AG10803 (cell line): ENCODE measurements at regions not wholly inside any gene's neighbourhood (a gene's known extent, or its start where the extent isn't known, plus 50 kb on each side); places are given as distances from the start of the nearest gene placed in this dataset.
"Not testable (repeated sequence)": the region's sequence is repeated elsewhere in the genome, so short reads cannot be mapped to it uniquely, and the experiment has no call there.

ENCODE experiments used
- DNase-seq: peaks from one replicate; pipeline ENCODE4 v3.0.0; 2010; ENCODE audit warnings: low read depth
- H3K4me3 ChIP-seq: 2 replicates; pipeline ENCODE4 v1.5.1; 2011; ENCODE audit warnings: mild to moderate bottlenecking, low read length, control low read depth
- TF ChIP-seq, protein P1 (sequence below): conservative IDR thresholded peaks from 2 replicates; pipeline ENCODE4 v1.5.1; 2011; ENCODE audit warnings: mild to moderate bottlenecking, low read length, control low read depth, inconsistent platforms

DNA sequence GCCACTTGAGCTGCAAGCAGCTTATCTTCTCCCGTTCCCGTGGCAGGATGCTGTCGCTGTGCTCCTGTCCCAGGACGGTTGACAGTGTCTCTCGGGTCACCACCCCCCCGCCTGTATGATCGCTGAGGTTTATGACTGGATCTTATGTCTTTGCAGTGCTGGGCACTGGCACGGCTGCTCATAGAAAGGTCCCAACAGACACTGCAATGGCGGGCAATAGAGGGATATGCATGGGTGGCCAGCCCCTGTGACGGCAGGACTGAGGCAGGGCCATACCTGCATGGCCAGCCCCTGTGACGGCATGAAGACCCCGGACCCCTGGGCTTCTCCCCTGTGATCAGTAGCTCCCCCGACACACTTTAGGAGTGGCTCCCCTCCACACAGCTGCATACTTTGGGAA is 307.2 kb downstream of the TEX29 start:
- no peak overlapping the region for H3K4me3 ChIP-seq
- DNase-seq, result no peak
- TF ChIP-seq, protein P1, sequence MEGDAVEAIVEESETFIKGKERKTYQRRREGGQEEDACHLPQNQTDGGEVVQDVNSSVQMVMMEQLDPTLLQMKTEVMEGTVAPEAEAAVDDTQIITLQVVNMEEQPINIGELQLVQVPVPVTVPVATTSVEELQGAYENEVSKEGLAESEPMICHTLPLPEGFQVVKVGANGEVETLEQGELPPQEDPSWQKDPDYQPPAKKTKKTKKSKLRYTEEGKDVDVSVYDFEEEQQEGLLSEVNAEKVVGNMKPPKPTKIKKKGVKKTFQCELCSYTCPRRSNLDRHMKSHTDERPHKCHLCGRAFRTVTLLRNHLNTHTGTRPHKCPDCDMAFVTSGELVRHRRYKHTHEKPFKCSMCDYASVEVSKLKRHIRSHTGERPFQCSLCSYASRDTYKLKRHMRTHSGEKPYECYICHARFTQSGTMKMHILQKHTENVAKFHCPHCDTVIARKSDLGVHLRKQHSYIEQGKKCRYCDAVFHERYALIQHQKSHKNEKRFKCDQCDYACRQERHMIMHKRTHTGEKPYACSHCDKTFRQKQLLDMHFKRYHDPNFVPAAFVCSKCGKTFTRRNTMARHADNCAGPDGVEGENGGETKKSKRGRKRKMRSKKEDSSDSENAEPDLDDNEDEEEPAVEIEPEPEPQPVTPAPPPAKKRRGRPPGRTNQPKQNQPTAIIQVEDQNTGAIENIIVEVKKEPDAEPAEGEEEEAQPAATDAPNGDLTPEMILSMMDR, result no peak

DNA sequence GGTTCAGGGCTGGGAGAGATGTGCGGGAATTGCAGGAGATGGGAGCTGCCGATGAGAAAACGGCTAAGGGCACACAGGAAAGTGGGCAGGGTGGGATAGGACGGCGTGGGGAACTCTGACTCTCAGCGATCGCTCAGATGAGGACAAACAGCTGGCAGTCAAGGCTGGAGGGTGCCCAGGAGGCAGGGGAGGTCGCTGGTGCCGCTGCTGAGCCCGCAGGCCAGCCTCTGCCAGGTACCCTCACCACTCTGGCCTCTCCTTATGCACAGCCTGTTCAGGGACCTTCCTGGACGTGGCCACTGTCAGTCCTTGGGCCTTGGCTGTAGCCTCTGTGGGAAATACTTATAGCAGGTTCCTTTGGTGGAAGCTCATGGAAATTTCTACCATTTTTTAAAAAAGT is 308.6 kb downstream of the TEX29 start:
- DNase-seq, result no peak
- TF ChIP-seq, protein P1, result no peak
- H3K4me3 ChIP-seq, result no peak overlapping the region

DNA sequence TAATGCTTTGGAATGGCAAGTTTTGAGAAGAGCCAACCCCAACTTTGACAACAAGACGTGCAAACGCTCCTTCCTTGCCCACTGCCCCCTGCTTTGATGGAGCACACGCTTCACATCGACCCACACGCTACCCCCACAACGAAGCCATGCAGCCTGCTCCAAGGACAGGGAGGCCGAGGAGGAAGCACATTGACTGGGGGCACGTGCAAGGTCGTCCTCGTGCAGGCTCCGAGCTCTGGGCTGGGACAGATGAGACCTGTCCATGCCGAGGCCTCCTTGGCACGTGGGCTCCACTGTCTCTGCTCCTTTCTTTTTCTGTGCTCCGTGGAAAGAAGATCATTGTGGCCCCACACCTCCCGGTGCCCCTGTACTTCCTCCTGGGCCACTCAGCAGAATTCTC is 309.0 kb downstream of the TEX29 start:
- TF ChIP-seq, protein P1, result no peak
- no peak for DNase-seq
- H3K4me3 ChIP-seq, result no peak overlapping the region

DNA sequence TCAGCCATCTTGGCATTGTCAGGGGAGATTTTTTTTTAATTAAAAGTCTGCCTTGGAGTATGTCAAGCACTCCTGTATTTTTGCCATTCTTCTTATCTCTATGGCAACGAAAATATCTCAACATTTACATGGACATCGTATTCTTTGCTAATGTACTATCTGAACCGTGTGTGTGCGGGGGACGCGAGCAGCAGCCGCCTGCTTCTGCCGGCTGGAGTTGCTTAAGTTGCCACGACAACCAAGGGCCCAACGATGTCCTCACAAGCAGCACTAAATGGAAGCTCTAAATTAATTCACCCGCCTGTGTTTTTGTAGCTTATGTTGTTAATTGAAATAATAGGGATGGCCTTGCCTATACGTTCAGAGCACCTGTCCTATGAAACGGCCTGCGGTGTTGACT is 309.5 kb downstream of the TEX29 start:
- H3K4me3 ChIP-seq, result no peak overlapping the region
- TF ChIP-seq, protein P1, result no peak
- DNase-seq, result no peak

DNA sequence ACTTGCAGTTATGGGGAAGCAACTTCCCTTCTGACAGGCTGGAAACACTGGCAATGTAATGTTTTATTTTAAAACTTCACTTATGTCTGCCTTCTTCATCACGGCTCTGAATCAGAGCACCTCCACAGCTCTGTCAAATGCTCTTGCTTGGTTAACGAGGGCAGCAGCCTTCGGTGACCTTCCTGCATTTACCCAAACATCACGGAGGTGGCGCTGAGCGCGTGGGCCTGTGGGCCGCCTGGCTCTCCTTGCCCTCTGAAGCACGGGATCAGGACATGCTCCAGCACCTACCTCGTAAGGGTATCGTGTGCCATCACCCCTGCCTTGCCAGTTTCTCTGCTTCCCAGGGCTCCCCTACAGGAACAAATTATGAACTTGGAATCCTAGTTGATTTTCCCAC is 310.0 kb downstream of the TEX29 start:
- TF ChIP-seq, protein P1, result no peak
- no peak overlapping the region for H3K4me3 ChIP-seq
- DNase-seq, result no peak

DNA sequence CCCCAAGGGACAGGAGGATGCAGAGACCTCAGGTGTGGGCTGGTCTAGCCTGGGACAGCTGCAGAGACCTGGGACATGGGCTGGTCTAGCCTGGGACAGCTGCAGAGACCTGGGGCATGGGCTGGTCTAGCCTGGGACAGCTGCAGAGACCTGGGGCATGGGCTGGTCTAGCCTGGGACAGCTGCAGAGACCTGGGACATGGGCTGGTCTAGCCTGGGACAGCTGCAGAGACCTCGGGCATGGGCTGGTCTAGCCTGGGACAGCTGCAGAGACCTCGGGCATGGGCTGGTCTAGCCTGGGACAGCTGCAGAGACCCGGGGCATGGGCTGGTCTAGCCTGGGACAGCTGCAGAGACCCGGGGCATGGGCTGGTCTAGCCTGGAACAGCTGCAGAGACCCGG is 310.8 kb downstream of the TEX29 start:
- H3K4me3 ChIP-seq, DNase-seq: not testable (repeated sequence)

DNA sequence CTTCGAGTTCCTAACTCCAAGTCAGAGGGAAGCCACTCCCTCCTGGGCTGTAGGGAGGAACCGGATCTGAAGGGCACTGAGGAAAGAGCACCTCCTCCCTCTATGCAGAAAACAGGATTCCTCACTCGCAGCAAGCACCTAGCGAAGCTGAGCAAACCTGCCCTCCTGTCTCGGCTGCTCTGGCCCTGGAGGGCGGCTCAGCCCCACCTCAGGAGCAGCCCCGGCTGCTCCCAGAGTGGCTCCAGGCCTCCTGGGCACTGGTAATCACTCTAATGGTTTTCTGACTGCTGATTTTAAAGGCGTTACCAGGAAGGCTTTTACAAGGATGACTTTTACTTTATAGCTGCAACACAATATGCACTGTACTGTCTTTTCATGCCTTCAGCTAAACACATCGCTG is 312.5 kb downstream of the TEX29 start:
- H3K4me3 ChIP-seq, result no peak overlapping the region
- TF ChIP-seq, protein P1, result no peak
- DNase-seq, result no peak

DNA sequence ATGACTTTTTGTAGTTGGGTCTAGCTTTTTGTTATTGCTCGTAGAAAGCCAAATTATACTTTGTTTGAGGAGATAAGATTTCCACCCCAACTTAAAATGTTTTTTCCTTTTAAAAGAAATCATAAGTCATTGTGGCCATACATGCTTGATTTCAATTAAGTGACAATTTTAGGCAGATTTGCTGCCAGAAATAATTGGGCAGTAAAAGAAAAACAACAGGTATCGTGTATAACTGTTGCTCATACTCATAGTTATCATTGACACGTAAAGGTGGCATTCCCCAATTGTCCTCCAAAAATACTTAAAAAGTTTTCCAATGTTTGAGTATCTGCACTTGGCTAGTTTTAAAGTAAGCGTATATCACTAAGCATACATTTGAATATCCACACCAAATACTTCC is 313.0 kb downstream of the TEX29 start:
- DNase-seq, result no peak
- H3K4me3 ChIP-seq, result no peak overlapping the region
- TF ChIP-seq, protein P1, result no peak
